Retina (tissue), 1 donor: ENCODE measurements at regions not wholly inside any gene's neighbourhood (a gene's known extent, or its start where the extent isn't known, plus 50 kb on each side); places are given as distances from the start of the nearest gene placed in this dataset.
"Not testable (repeated sequence)": the region's sequence is repeated elsewhere in the genome, so short reads cannot be mapped to it uniquely, and the experiment has no call there.

Source experiments
- DNase-seq: peaks from one replicate; pipeline ENCODE4 v3.0.0-alpha.2; 2016

DNA sequence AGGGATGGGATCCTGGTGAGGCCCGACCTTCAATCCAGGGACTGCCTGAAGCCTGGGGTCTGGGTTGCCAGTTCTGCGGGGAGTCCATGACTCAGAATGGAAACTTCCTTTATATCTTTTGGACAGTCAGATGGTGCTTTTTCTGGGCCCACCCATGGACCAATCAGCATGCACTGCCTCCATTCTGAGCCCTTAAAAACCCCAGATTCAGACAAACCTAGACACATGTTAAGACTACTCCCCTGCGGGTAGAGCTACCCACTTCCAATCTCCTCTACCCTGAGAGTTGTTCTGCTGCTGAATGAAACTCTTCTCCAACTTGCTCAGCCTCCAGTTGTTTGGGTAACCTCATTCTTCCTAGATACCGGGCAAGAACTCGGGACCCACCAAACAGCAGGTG, 1315.2 kb upstream of the MIR17HG start:
- no peak for DNase-seq

DNA sequence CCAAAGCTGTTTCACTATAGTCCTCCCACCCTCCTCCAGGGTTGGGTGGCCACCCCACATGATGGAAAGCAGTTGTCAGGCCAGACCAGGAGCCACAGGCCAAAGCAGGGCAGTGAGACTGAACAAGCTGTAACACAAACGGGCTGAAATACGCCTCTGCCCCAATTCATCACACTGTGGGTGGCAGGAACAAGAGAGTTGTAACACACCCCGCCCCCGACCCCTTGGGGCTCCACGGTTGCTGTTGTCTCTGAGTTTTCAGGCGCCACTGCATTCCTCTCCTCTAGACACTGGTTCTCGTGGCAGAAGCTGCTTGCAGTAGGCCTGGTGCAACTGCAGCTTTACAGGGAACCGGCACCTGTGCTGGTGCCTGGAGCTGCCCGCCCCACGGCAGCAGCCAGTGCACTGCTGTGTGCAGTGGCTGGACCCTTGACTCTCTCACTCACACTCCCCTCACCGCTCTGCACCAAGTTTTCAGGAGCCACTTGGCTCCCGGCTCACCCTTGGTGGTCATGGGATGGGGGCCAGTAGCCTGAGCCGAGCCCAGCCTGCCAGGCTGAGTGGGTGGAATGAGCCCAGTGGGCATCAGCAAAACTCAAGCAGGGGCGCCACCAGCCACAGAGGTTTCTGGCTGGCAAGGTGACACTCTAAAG, 1314.5 kb upstream of the MIR17HG start:
- no peak for DNase-seq

DNA sequence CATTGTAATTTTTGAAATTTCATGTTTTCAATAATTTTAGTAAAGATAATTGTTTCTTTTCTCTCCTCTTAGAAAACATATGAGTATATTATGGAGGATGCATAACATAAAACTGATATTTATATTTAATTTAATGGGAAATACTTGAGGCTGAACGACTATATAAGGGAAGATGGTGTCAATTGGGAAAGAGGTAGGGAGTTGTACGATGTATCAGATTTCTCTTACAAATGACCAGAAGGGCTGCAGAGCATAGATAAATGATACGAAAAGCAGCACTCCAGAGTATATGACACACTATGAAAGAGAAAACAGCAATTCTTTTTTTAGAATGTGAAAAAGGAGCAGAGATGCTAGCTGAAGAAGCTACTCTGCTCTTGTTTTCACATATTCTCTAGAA, 1308.0 kb upstream of the MIR17HG start:
- no peak for DNase-seq

GRCh38 chr13:90047600-90047999, 1299.9 kb upstream of the MIR17HG start:
- DNase-seq: no peak

GRCh38 chr13:90049989-90050671, 1297.4 kb upstream of the MIR17HG start:
- DNase-seq: no peak

- no peak for DNase-seq
These were observed 1292.4 kb upstream of the MIR17HG start for GRCh38 chr13:90055121-90055520.

DNA sequence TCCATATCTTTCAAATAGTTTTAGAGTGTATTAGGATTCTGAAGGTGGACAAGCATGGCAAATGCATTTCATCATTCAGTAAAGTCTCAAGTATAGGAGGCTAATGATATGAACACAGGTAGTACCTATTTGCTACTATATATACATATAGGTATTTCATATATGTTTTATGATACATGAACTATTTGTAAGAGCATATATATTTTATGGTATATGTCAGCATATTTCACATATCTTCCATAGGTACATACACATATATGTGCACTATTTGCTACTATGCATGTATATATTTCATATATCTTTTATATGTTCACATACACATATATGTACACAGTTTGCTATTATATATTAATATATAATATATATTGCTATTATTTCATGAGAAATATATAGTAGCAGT, 1291.7 kb upstream of the MIR17HG start:
- DNase-seq: no peak

DNA sequence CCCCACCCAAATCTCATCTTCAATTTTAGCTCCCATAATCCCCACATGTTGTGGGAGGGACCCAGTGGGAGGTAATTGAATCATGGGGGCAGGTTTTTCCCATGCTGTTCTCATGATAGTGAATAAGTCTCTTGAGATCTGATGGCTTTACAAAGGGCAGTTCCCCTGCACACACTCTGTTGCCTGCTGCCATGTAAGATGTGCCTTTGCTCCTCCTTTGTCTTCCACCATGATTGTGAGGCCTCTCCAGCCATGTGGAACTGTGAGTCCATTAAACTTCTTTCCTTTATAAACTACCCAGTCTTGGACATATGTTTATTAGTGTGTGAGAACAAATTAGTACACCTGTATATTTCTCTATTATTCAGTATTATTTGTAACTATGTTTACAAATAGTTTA, 1283.3 kb upstream of the MIR17HG start:
- DNase-seq: not testable (repeated sequence)

- no peak for DNase-seq
These were observed 1278.8 kb upstream of the MIR17HG start for GRCh38 chr13:90068658-90069057.

DNA sequence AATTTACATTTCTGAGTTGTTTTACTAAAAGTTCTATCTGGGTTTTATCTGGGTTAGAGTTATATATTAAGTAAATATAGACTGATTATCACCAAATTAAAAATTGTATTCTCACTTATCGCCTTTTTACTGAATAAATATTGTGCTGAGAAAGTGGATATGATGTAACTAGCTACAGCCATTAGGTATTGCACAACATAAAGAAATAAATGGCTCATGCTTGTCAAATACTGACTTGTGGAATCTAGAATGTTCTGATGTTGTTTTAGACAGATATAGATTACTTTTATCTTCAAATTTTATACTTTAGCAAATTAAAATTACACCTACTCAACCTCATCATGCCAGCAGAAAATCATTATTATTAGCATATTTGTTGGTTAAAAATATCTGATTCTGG, 1277.1 kb upstream of the MIR17HG start:
- no peak for DNase-seq

DNA sequence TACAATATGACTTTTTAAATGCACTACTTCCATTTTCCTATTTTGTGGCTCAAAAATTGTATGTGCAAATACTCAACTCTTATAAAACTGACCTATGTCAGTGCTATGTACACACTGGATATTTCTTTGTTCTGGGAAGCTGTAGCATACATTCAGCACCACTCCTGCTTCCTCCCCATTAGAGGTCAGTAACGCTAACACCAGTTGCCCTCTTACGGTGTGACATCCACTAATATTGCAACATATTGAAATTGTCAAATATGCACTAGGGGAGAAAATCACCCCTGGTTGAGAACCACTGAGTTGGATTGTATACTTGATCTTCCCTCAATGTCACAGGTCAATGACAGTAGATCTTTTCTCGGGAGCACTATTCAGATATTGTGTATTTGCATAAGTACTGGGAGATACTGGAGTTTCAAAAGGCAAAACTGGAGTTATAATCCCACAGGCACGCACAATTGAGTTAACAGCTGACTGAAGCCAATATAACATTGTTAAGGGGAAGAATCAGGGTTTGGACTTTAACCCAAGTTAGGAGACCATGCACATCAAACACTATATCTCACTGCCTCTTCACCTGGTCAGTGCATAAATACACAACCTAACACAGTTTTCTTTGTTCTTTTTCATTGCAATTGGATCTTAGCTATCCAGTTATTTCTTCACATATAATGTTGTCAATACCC, 1276.5 kb upstream of the MIR17HG start:
- no peak for DNase-seq

DNA sequence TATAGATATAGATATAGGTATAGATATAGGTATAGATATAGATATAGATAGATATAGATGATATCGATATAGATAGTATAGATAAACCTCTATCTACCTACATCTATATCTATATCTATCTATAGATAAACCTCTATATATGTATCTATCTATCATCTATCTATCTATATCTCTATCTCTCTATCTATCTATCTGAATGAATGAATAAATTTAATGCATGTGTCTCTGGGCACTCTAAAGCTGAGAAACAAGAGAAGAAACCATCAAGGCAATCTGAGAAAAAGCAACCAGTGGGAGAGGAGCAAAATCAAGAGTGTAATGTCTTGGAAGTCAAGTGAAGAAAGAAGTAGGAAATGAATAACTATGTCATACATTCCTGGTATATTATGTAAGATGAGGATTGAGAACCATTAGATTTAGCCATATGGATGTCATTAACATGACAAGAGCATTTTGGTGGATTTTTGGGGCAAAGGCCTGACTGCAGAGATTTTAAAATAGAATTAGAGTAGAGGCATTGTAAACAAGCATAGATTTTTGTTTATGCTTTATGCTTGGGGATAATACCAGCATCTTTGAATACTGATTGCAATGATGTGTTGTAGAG, 1262.7 kb upstream of the MIR17HG start:
- DNase-seq: no peak

GRCh38 chr13:90089051-90089450, 1258.4 kb upstream of the MIR17HG start:
- DNase-seq: no peak

- DNase-seq: no peak
These were observed 1255.9 kb upstream of the MIR17HG start for GRCh38 chr13:90091611-90092010.

- no peak for DNase-seq
These were observed 1253.1 kb upstream of the MIR17HG start for GRCh38 chr13:90094357-90094756.

DNA sequence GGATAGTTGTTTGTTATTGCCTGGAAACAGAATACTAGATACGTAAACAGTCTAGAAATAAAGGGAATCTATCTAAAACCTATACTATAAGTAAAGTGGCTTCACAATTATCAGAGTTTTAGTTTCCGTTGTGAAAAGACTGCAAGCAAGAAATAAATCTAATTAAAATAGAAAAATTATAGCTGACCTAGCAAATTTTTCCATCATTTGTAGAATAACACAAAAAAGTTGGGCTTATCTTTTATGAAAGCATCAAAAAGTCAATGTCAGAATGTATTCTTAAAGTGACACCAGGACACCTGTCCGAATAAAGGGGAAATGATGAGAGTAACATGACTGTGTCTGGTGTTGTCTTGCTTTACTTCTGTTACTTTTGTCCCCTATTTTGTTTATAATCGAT, 1248.9 kb upstream of the MIR17HG start:
- DNase-seq: no peak

- no peak for DNase-seq
These were observed 1247.6 kb upstream of the MIR17HG start for GRCh38 chr13:90099847-90100246.

DNA sequence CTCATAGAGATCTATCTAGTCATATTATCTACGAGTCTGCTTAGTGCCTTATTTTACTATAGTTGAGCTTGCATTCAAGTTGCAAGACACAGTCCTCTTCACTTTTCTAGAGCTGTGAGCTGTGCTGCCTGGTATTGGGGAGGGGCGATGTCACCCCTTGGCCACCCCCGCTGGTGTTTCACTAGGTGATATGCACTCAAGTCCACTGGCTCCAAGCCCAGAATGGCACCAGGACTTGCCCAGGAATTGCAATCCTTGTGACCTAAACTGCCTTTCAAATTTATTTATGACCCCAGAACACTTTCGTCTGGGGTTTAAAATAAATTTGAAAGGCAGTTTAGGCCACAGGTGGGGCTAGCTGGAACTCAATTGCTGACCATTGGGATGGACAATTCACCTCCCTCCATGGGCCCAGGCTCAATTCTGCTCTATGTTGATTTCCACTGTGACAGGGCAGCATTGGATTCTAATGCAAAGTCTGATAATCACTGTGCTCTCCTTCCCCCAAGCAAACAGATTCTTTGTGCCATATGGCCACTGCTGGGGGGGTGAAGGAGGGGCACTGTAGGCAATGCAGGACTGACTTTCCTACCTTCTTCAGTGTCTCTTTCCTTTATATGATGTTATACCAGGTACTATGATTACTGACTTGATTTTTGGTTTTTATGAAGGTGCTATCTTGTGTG, 1244.2 kb upstream of the MIR17HG start:
- no peak for DNase-seq

- no peak for DNase-seq
These were observed 1242.7 kb upstream of the MIR17HG start for GRCh38 chr13:90104764-90105163.

DNA sequence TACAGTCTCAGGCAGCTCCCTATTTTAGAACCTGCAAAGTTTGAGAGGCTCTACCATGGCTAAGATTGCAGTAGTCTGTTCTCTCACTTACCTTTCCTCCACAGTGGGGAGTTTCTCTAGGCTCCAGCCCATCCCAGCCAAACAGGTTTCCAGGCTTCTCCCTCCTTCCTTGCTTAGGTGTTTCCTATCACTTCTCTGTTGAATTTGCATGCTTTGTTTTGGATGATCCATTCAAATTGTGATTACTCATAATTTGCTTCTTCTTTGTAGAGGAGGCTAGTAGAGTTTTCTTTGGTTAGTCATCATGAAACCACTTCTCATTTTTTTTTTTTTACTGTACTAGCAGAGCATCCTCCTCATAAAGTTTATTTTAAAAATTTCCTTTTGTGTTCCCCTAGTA, 1242.2 kb upstream of the MIR17HG start:
- no peak for DNase-seq

GRCh38 chr13:90105849-90106496, 1241.5 kb upstream of the MIR17HG start:
- no peak for DNase-seq

DNA sequence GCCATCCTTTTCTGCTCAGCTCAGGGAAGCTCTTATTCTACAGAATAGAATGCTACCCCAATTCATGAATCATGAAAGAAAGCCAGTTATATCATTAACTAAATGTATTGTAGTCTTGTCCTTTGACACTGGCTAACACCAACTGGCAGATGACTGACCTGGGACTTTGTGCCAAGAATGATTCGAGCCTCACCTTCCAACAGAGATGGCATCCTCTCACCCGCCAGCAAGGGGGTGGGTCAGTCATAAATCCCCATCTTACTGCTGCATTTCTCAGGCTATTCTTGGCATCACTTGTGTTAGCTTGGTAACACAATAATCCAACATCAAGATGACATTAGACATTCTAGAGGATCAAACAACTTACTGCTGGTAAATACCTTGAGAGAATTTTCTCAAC, 1239.8 kb upstream of the MIR17HG start:
- no peak for DNase-seq

DNA sequence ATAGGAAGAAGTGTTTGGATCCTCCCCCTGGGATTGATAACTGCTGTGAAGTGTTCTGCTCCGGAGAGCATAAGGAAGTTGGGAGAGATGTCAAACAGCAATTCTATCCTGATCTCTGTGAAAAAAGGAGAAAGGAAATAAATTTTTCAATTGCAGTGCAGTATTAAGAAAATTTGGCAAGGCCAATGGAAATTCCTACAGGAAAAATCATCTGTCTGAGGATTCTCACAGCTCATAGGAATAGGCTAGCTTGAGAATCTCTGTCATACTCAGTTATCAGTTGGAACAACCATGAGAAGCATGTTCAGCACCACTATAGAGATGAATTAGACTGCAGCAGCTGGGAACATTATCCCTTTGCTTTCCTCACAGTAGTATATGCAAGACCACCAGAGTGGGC, 1238.9 kb upstream of the MIR17HG start:
- DNase-seq: no peak
